Liver (tissue), 8 donors: ENCODE measurements at regions not wholly inside any gene's neighbourhood (a gene's known extent, or its start where the extent isn't known, plus 50 kb on each side); places are given as distances from the start of the nearest gene placed in this dataset.

Experiments used
- DNase-seq: peaks from one replicate; pipeline ENCODE4 v3.0.0-alpha.2; 2017; ENCODE audit warnings: low spot score
- H3K27ac ChIP-seq, 2 donors: one replicate each; pipeline ENCODE4 v1.7.0; 2013; ENCODE audit warnings: inconsistent platforms in 2 of 2, low read length in 2 of 2, control low read depth in 1 of 2, low read depth in 1 of 2, mild to moderate bottlenecking in 1 of 2
- H3K27me3 ChIP-seq, 4 donors: one replicate each; pipeline versions ENCODE4 v1.6.1 to v1.7.0; 2013; ENCODE audit warnings: low read length in 3 of 4, inconsistent platforms in 1 of 4, mild to moderate bottlenecking in 1 of 4, moderate library complexity in 1 of 4; ENCODE audit not compliant: control insufficient read depth in 4 of 4, insufficient read depth in 4 of 4
- H3K36me3 ChIP-seq, 4 donors: one replicate each; pipeline versions ENCODE4 v1.6.1 to v1.7.0; 2013; ENCODE audit warnings: low read length in 3 of 4, mild to moderate bottlenecking in 3 of 4, low read depth in 1 of 4, moderate library complexity in 1 of 4; ENCODE audit not compliant: control insufficient read depth in 4 of 4, insufficient read depth in 3 of 4
- H3K4me1 ChIP-seq, 4 donors: one replicate each; pipeline versions ENCODE4 v1.6.1 to v1.7.0; 2013; ENCODE audit warnings: low read length in 3 of 4, mild to moderate bottlenecking in 3 of 4, moderate library complexity in 1 of 4; ENCODE audit not compliant: control insufficient read depth in 4 of 4, insufficient read depth in 4 of 4
- H3K4me3 ChIP-seq, 3 donors: one replicate each; pipeline versions ENCODE4 v1.6.1 to v1.7.0; 2013; ENCODE audit warnings: low read length in 3 of 3, control low read depth in 1 of 3, low read depth in 1 of 3, mild to moderate bottlenecking in 1 of 3
- H3K9ac ChIP-seq, 2 donors: one replicate each; pipeline ENCODE4 v1.7.0; 2013; ENCODE audit warnings: low read length in 2 of 2, mild to moderate bottlenecking in 2 of 2, moderate library complexity in 2 of 2, control low read depth in 1 of 2, low read depth in 1 of 2
- H3K9me3 ChIP-seq, 4 donors: one replicate each; pipeline versions ENCODE4 v1.6.1 to v1.7.0; 2013; ENCODE audit warnings: low read length in 3 of 4; ENCODE audit not compliant: control insufficient read depth in 4 of 4
- EGR1 ChIP-seq, 2 donors: IDR thresholded peaks; 2 replicates each; pipeline ENCODE4 v1.6.1; 2016 to 2018; ENCODE audit warnings: antibody characterized with exemption in 2 of 2, low read depth in 2 of 2
- FOXA1 ChIP-seq: IDR thresholded peaks from 2 replicates; pipeline ENCODE4 v1.6.1; 2016; ENCODE audit warnings: antibody characterized with exemption
- FOXA2 ChIP-seq: IDR thresholded peaks from 2 replicates; pipeline ENCODE4 v1.6.1; 2016; ENCODE audit warnings: antibody characterized with exemption
- GABPA ChIP-seq, 2 donors: IDR thresholded peaks in 1 of 2; conservative IDR thresholded peaks in 1 of 2; 2 replicates each; pipeline ENCODE4 v1.6.1; 2016; ENCODE audit warnings: antibody characterized with exemption in 2 of 2, mild to moderate bottlenecking in 1 of 2, moderate library complexity in 1 of 2
- HNF4A ChIP-seq, 2 donors: conservative IDR thresholded peaks; 2 replicates each; pipeline ENCODE4 v1.6.1; 2016; ENCODE audit warnings: antibody characterized with exemption in 2 of 2, mild to moderate bottlenecking in 2 of 2
- HNF4G ChIP-seq: IDR thresholded peaks from 2 replicates; pipeline ENCODE4 v1.6.1; 2016; ENCODE audit warnings: antibody characterized with exemption
- JUND ChIP-seq, 2 donors: IDR thresholded peaks; 2 replicates each; pipeline ENCODE4 v1.6.1; 2016; ENCODE audit warnings: antibody characterized with exemption in 2 of 2
- NR2F2 ChIP-seq: IDR thresholded peaks from 2 replicates; pipeline ENCODE4 v1.6.1; 2016; ENCODE audit warnings: antibody characterized with exemption
- RAD21 ChIP-seq, 2 donors: IDR thresholded peaks; 2 replicates each; pipeline ENCODE4 v1.6.1; 2016; ENCODE audit warnings: antibody characterized with exemption in 2 of 2, mild to moderate bottlenecking in 2 of 2
- RXRA ChIP-seq, 2 donors: IDR thresholded peaks; 2 replicates each; pipeline ENCODE4 v1.6.1; 2017 to 2018; ENCODE audit warnings: antibody characterized with exemption in 2 of 2, mild to moderate bottlenecking in 1 of 2
- SP1 ChIP-seq: IDR thresholded peaks from 2 replicates; pipeline ENCODE4 v1.6.1; 2018; ENCODE audit warnings: antibody characterized with exemption, mild to moderate bottlenecking
- TAF1 ChIP-seq: conservative IDR thresholded peaks from 2 replicates; pipeline ENCODE4 v1.6.1; 2016; ENCODE audit warnings: antibody characterized with exemption, mild to moderate bottlenecking
- YY1 ChIP-seq: IDR thresholded peaks from 2 replicates; pipeline ENCODE4 v1.6.1; 2016; ENCODE audit warnings: antibody characterized with exemption, mild to moderate bottlenecking
- WGBS: extraction: QIAGEN DNeasy Blood & Tissue Kit; methylation state at CpG from one replicate; pipeline ENCODE4 v1.1.7; 2013; 5-methylcytosine and 5-hydroxymethylcytosine counted together
- TF ChIP-seq, protein P1 (sequence below): fragments of 150-350 bp; IDR thresholded peaks from 2 replicates; pipeline ENCODE4 v1.5.1; 2017; ENCODE audit warnings: improper control_type of control experiment, low read depth, low read length; ENCODE audit not compliant: missing input control
- TF ChIP-seq, protein P2 (sequence below): IDR thresholded peaks from 2 replicates; pipeline ENCODE4 v1.6.1; 2016; ENCODE audit warnings: antibody characterized with exemption
- TF ChIP-seq, protein P3 (sequence below): IDR thresholded peaks from 2 replicates; pipeline ENCODE4 v1.6.1; 2016; ENCODE audit warnings: antibody characterized with exemption
- TF ChIP-seq, protein P4 (sequence below): IDR thresholded peaks from 2 replicates; pipeline ENCODE4 v1.6.1; 2016; ENCODE audit warnings: antibody characterized with exemption
- TF ChIP-seq, protein P5 (sequence below): IDR thresholded peaks from 2 replicates; pipeline ENCODE4 v1.6.1; 2016; ENCODE audit warnings: antibody characterized with exemption, mild to moderate bottlenecking
- donor health status: healthy.
- donor health status: healthy.
- donor health status: healthy.
- donor health status: healthy.
- donor health status: healthy.

DNA sequence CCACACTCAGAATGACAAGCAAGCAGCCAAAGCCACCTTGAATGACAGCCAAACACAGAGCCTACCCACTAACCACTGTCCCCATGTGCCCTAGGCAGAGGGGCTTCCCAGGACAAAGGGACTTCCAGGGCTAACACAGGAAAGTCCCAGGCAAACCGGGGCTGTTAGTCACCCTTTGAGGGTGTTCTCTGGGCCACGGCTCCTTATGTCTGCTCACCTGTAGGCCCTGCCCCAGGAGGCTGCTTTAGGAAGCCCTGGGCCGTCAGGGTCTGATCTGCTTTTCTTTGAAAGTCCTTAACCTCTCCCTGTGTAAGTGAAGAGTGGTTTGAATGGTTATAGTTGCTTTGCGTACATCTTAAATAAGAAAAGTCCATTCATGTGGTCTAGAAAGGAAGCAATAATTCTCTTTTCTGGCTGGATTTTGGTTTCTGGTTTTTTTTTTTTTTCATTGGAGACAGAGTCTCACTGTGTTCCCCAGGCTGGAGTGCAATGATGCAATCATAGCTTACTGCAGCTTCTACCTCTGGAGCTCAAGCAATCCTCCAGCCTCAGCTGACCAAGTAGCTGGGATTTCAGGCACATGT is 161.4 kb downstream of the EFNB2 start:
- H3K4me3 ChIP-seq, result no peak overlapping the region
- H3K36me3 ChIP-seq, result no peaks in the 10 kb centered on the region
- H3K27ac ChIP-seq, result no peak overlapping the region
- no peaks in the 10 kb centered on the region for H3K9me3 ChIP-seq
- 46% methylated on average over 4 of the region's 4 CpGs for WGBS
- TF ChIP-seq, protein P1, sequence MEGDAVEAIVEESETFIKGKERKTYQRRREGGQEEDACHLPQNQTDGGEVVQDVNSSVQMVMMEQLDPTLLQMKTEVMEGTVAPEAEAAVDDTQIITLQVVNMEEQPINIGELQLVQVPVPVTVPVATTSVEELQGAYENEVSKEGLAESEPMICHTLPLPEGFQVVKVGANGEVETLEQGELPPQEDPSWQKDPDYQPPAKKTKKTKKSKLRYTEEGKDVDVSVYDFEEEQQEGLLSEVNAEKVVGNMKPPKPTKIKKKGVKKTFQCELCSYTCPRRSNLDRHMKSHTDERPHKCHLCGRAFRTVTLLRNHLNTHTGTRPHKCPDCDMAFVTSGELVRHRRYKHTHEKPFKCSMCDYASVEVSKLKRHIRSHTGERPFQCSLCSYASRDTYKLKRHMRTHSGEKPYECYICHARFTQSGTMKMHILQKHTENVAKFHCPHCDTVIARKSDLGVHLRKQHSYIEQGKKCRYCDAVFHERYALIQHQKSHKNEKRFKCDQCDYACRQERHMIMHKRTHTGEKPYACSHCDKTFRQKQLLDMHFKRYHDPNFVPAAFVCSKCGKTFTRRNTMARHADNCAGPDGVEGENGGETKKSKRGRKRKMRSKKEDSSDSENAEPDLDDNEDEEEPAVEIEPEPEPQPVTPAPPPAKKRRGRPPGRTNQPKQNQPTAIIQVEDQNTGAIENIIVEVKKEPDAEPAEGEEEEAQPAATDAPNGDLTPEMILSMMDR, result no peak
- no peak for TF ChIP-seq RAD21 (IDR thresholded peaks at IDR 0.05)
- TF ChIP-seq, protein P2, sequence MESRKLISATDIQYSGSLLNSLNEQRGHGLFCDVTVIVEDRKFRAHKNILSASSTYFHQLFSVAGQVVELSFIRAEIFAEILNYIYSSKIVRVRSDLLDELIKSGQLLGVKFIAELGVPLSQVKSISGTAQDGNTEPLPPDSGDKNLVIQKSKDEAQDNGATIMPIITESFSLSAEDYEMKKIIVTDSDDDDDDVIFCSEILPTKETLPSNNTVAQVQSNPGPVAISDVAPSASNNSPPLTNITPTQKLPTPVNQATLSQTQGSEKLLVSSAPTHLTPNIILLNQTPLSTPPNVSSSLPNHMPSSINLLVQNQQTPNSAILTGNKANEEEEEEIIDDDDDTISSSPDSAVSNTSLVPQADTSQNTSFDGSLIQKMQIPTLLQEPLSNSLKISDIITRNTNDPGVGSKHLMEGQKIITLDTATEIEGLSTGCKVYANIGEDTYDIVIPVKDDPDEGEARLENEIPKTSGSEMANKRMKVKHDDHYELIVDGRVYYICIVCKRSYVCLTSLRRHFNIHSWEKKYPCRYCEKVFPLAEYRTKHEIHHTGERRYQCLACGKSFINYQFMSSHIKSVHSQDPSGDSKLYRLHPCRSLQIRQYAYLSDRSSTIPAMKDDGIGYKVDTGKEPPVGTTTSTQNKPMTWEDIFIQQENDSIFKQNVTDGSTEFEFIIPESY, result no peak
- TF ChIP-seq, protein P3, sequence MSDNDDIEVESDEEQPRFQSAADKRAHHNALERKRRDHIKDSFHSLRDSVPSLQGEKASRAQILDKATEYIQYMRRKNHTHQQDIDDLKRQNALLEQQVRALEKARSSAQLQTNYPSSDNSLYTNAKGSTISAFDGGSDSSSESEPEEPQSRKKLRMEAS, result no peak
- TF ChIP-seq EGR1 (IDR thresholded peaks at IDR 0.05; ENCODE audit: low read depth in 2 of 2), result no peak
- TF ChIP-seq RXRA (IDR thresholded peaks at IDR 0.05), result no peak
- no peak for TF ChIP-seq NR2F2
- no peak for TF ChIP-seq FOXA1
- no peak overlapping the region for H3K9ac ChIP-seq
- no peaks in the 10 kb centered on the region for H3K4me1 ChIP-seq
- no peak for DNase-seq
- peaks cover 0 to 2% (median 0%) of the 10 kb centered on the region in 4 donors for H3K27me3 ChIP-seq

DNA sequence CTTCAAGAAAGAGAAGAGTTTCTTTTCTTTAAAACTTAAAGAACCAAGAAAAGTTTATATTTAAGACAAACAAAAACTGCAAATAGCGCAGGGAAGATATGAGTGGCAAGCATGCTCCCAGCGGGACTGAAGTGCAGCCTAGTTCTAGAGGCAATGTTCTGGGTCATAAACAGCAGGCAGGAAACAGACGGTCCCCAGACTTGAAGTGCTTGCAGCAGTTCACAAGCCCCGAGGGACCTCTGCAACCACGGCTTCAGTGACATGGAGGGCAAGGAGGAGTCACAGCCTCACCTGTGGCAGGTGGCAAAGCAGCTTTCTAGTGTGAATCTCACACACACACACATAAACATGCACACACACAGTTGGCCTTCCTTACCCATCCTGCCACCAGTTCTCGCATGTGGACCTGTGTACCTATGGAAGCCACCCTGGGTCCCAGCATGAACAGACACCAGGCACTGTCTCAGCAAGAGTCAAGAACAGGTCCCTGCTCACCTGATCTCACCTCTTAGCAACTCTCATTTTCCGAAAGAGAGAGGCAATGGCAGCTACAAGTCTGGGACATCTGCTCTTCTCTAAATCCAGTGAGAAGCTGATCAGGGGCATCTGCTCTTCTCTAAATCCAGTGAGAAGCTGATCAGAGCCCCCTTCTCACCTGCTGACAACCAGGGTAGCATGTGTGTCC is 162.0 kb downstream of the EFNB2 start:
- DNase-seq, result no peak
- H3K4me3 ChIP-seq, result no peak overlapping the region
- H3K9me3 ChIP-seq, result no peaks in the 10 kb centered on the region
- H3K27ac ChIP-seq, result no peak overlapping the region
- H3K27me3 ChIP-seq, result peaks cover 0 to 2% (median 0%) of the 10 kb centered on the region in 4 donors
- no peak overlapping the region for H3K9ac ChIP-seq
- no peaks in the 10 kb centered on the region for H3K4me1 ChIP-seq
- H3K36me3 ChIP-seq, result no peaks in the 10 kb centered on the region
- WGBS, result 50% methylated on average over 7 of the region's 7 CpGs
- TF ChIP-seq, protein P3, result no peak
- no peak for TF ChIP-seq FOXA2
- TF ChIP-seq YY1, result no peak
- TF ChIP-seq RXRA (IDR thresholded peaks at IDR 0.05), result no peak
- TF ChIP-seq FOXA1, result no peak
- no peak for TF ChIP-seq HNF4G
- TF ChIP-seq, protein P4, sequence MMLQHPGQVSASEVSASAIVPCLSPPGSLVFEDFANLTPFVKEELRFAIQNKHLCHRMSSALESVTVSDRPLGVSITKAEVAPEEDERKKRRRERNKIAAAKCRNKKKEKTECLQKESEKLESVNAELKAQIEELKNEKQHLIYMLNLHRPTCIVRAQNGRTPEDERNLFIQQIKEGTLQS, result no peak
- no peak for TF ChIP-seq EGR1 (IDR thresholded peaks at IDR 0.05; ENCODE audit: low read depth in 2 of 2)
- TF ChIP-seq, protein P1, result no peak
- no peak for TF ChIP-seq SP1
- TF ChIP-seq JUND (IDR thresholded peaks at IDR 0.05), result no peak
- no peak for TF ChIP-seq TAF1
- no peak for TF ChIP-seq RAD21 (IDR thresholded peaks at IDR 0.05)
- no peak for TF ChIP-seq GABPA (IDR thresholded peaks at IDR 0.05 in 1 of 2, conservative IDR thresholded peaks at IDR 0.05 in 1 of 2)
- TF ChIP-seq, protein P2, result no peak
- TF ChIP-seq, protein P5, sequence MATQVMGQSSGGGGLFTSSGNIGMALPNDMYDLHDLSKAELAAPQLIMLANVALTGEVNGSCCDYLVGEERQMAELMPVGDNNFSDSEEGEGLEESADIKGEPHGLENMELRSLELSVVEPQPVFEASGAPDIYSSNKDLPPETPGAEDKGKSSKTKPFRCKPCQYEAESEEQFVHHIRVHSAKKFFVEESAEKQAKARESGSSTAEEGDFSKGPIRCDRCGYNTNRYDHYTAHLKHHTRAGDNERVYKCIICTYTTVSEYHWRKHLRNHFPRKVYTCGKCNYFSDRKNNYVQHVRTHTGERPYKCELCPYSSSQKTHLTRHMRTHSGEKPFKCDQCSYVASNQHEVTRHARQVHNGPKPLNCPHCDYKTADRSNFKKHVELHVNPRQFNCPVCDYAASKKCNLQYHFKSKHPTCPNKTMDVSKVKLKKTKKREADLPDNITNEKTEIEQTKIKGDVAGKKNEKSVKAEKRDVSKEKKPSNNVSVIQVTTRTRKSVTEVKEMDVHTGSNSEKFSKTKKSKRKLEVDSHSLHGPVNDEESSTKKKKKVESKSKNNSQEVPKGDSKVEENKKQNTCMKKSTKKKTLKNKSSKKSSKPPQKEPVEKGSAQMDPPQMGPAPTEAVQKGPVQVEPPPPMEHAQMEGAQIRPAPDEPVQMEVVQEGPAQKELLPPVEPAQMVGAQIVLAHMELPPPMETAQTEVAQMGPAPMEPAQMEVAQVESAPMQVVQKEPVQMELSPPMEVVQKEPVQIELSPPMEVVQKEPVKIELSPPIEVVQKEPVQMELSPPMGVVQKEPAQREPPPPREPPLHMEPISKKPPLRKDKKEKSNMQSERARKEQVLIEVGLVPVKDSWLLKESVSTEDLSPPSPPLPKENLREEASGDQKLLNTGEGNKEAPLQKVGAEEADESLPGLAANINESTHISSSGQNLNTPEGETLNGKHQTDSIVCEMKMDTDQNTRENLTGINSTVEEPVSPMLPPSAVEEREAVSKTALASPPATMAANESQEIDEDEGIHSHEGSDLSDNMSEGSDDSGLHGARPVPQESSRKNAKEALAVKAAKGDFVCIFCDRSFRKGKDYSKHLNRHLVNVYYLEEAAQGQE, result no peak
- TF ChIP-seq HNF4A (conservative IDR thresholded peaks at IDR 0.05), result no peak
- no peak for TF ChIP-seq NR2F2
